Testis (tissue), 2 donors: ENCODE measurements at regions not wholly inside any gene's neighbourhood (a gene's known extent, or its start where the extent isn't known, plus 50 kb on each side); places are given as distances from the start of the nearest gene placed in this dataset.

ENCODE experiments used
- DNase-seq: peaks from one replicate; pipeline ENCODE4 v3.0.0-alpha.2; 2019
- H3K27ac ChIP-seq, 2 donors: fragments of 200-600 bp; sonication (generic); one replicate each; pipeline ENCODE4 v1.5.1; 2019
- H3K27me3 ChIP-seq: fragments of 200-600 bp; sonication (generic); one replicate; pipeline ENCODE4 v1.5.1; 2019
- H3K36me3 ChIP-seq: fragments of 200-600 bp; sonication (generic); one replicate; pipeline ENCODE4 v1.5.1; 2017; ENCODE audit warnings: low read depth; ENCODE audit errors: missing control alignments
- H3K4me1 ChIP-seq: fragments of 200-600 bp; sonication (generic); one replicate; pipeline ENCODE4 v1.5.1; 2019
- H3K4me3 ChIP-seq, 2 donors: fragments of 200-600 bp; sonication (generic); one replicate each; pipeline ENCODE4 v1.5.1; 2017 to 2019
- H3K9me3 ChIP-seq: fragments of 200-600 bp; sonication (generic); one replicate; pipeline ENCODE4 v1.5.1; 2017
- CTCF ChIP-seq, 3 experiments: fragments of 450-650 bp in 2 of 3; fragments of 200-600 bp in 1 of 3; sonication (generic) in 1 of 3; IDR thresholded peaks; one replicate each; pipeline ENCODE4 v1.5.1; 2016 to 2019; ENCODE audit warnings: antibody characterized with exemption in 3 of 3, mild to moderate bottlenecking in 2 of 3, moderate library complexity in 1 of 3
- POLR2A ChIP-seq: fragments of 450-650 bp; IDR thresholded peaks from one replicate; pipeline ENCODE4 v1.6.1; 2017; ENCODE audit warnings: antibody characterized with exemption, mild to moderate bottlenecking, moderate library complexity
- WGBS, 2 donors: methylation state at CpG; one replicate each; pipeline ENCODE4 v1.1.5; 2018; 5-methylcytosine and 5-hydroxymethylcytosine counted together
- intact Hi-C: fragments of 100-400 bp; cut with DNase I; formaldehyde crosslinking; loops from one replicate; pipeline ENCODE4 v1.15.1; 2023; ENCODE audit warnings: low total_unique reads

GRCh38 chr15:62486041-62486440, 321.0 kb upstream of the C2CD4B start:
- Histone ChIP-seq H3K4me3 (no peak overlapping the region), H3K27me3 (no peaks in the 10 kb centered on the region), H3K36me3 (no peaks in the 10 kb centered on the region), H3K4me1 (peaks cover 3% of the 10 kb centered on the region), H3K9me3 (no peaks in the 10 kb centered on the region), H3K27ac (no peak overlapping the region)
- TF ChIP-seq CTCF (IDR thresholded peaks at IDR 0.05) (no peak), POLR2A (no peak)
- WGBS, 2 donors = 54 to 77% methylated on average over 1 of the region's 1 CpG
- intact Hi-C loops = no loop called here
- no peak for DNase-seq

GRCh38 chr15:62488387-62488786, 323.3 kb upstream of the C2CD4B start:
- H3K27ac ChIP-seq = no peak overlapping the region
- no peak for DNase-seq
- peaks cover 3% of the 10 kb centered on the region for H3K4me1 ChIP-seq
- TF ChIP-seq CTCF (IDR thresholded peaks at IDR 0.05) = no peak
- TF ChIP-seq POLR2A = no peak
- intact Hi-C loops = no loop called here
- H3K4me3 ChIP-seq = no peak overlapping the region
- WGBS, 2 donors = 74 to 80% methylated on average over 1 of the region's 1 CpG
- no peaks in the 10 kb centered on the region for H3K27me3 ChIP-seq
- no peaks in the 10 kb centered on the region for H3K9me3 ChIP-seq
- no peaks in the 10 kb centered on the region for H3K36me3 ChIP-seq

GRCh38 chr15:62491642-62492041, 326.6 kb upstream of the C2CD4B start:
- no peak for DNase-seq
- 58 to 63% methylated on average over 2 of the region's 2 CpGs for WGBS, 2 donors
- intact Hi-C loops = no loop called here
- Histone ChIP-seq H3K27ac (no peak overlapping the region), H3K9me3 (no peaks in the 10 kb centered on the region), H3K36me3 (no peaks in the 10 kb centered on the region), H3K27me3 (no peaks in the 10 kb centered on the region), H3K4me3 (no peak overlapping the region), H3K4me1 (no peaks in the 10 kb centered on the region)
- TF ChIP-seq POLR2A = no peak
- TF ChIP-seq CTCF (IDR thresholded peaks at IDR 0.05) = no peak

- Histone ChIP-seq H3K9me3 (no peaks in the 10 kb centered on the region), H3K27ac (no peak overlapping the region), H3K4me3 (no peak overlapping the region), H3K4me1 (no peaks in the 10 kb centered on the region), H3K27me3 (no peaks in the 10 kb centered on the region), H3K36me3 (no peaks in the 10 kb centered on the region)
- TF ChIP-seq CTCF (IDR thresholded peaks at IDR 0.05) = no peak
- TF ChIP-seq POLR2A = no peak
- DNase-seq = no peak
- 64 to 74% methylated on average over 5 to 6 of the region's 6 CpGs for WGBS, 2 donors
- intact Hi-C loops = no loop called here
Observed at GRCh38 chr15:62492900-62493299, 327.8 kb upstream of the C2CD4B start.

- Histone ChIP-seq H3K4me1 (no peaks in the 10 kb centered on the region), H3K27ac (no peak overlapping the region), H3K27me3 (no peaks in the 10 kb centered on the region), H3K36me3 (no peaks in the 10 kb centered on the region), H3K4me3 (no peak overlapping the region), H3K9me3 (no peaks in the 10 kb centered on the region)
- WGBS, 2 donors = 47 to 64% methylated on average over 4 of the region's 4 CpGs
- intact Hi-C loops = no loop called here
- TF ChIP-seq CTCF (IDR thresholded peaks at IDR 0.05) (no peak), POLR2A (no peak)
- DNase-seq = no peak
Observed at GRCh38 chr15:62494197-62494596, 329.1 kb upstream of the C2CD4B start.
